C4-2B (cell line): ENCODE measurements at regions not wholly inside any gene's neighbourhood (a gene's known extent, or its start where the extent isn't known, plus 50 kb on each side); places are given as distances from the start of the nearest gene placed in this dataset.

Experiments
- ZFX ChIP-seq: fragments of 450-650 bp; IDR thresholded peaks from 2 replicates; pipeline ENCODE4 v1.6.1; 2017
- TF ChIP-seq, protein P1 (sequence below): fragments of 450-650 bp; conservative IDR thresholded peaks from 2 replicates; pipeline ENCODE4 v1.5.1; 2017; ENCODE audit warnings: mild to moderate bottlenecking

DNA sequence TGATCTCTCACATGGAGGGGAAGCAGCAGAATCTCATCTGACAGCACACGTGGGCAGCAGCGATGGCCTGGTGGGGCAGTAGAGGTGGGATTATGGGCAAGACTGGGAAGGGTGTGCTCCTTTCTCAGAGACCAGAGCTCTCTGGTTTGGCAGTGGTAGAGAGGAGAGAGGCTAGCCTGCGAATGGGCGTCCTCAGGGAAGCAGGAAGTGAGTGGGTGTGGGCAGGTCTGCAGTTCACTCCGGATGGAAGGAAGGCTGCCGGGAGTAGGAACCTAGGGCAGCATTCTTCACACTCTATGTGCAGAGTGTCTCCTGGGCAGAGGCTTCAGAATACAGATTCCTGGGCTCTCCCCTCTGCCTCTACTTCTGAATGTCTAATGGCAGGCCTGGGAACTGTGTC, 162.8 kb upstream of the BMPER start:
- TF ChIP-seq, protein P1, sequence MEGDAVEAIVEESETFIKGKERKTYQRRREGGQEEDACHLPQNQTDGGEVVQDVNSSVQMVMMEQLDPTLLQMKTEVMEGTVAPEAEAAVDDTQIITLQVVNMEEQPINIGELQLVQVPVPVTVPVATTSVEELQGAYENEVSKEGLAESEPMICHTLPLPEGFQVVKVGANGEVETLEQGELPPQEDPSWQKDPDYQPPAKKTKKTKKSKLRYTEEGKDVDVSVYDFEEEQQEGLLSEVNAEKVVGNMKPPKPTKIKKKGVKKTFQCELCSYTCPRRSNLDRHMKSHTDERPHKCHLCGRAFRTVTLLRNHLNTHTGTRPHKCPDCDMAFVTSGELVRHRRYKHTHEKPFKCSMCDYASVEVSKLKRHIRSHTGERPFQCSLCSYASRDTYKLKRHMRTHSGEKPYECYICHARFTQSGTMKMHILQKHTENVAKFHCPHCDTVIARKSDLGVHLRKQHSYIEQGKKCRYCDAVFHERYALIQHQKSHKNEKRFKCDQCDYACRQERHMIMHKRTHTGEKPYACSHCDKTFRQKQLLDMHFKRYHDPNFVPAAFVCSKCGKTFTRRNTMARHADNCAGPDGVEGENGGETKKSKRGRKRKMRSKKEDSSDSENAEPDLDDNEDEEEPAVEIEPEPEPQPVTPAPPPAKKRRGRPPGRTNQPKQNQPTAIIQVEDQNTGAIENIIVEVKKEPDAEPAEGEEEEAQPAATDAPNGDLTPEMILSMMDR = no peak
- TF ChIP-seq ZFX = no peak
